Neutrophil (primary cell): ENCODE measurements at regions not wholly inside any gene's neighbourhood (a gene's known extent, or its start where the extent isn't known, plus 50 kb on each side); places are given as distances from the start of the nearest gene placed in this dataset.

ENCODE experiments used
- H3K27ac ChIP-seq: fragments of 200-600 bp; sonication (generic); 2 replicates; pipeline ENCODE4 v1.5.1; 2016; ENCODE audit warnings: mild to moderate bottlenecking, moderate library complexity
- H3K27me3 ChIP-seq: fragments of 200-600 bp; sonication (generic); 2 replicates; pipeline ENCODE4 v1.6.0; 2016; ENCODE audit warnings: mild to moderate bottlenecking
- H3K36me3 ChIP-seq: fragments of 200-600 bp; sonication (generic); 2 replicates; pipeline ENCODE4 v1.5.1; 2017
- H3K4me1 ChIP-seq, 2 experiments: fragments of 200-600 bp in 1 of 2; sonication (generic) in 1 of 2; 1 replicate in 1 of 2; 2 replicates in 1 of 2; pipeline versions ENCODE4 v1.5.1 to v1.6.1; 2013 to 2016; ENCODE audit warnings: low read depth in 1 of 2, low read length in 1 of 2, mild to moderate bottlenecking in 1 of 2, moderate library complexity in 1 of 2; ENCODE audit not compliant: control insufficient read depth in 1 of 2, insufficient read depth in 1 of 2
- H3K4me3 ChIP-seq, 2 experiments: fragments of 200-600 bp in 1 of 2; sonication (generic) in 1 of 2; 1 replicate in 1 of 2; 2 replicates in 1 of 2; pipeline ENCODE4 v1.5.1; 2013 to 2016; ENCODE audit warnings: low read depth in 1 of 2, low read length in 1 of 2, mild to moderate bottlenecking in 1 of 2, moderate library complexity in 1 of 2
- H3K9me3 ChIP-seq: fragments of 200-600 bp; sonication (generic); 2 replicates; pipeline ENCODE4 v1.5.1; 2016
- CTCF ChIP-seq: fragments of 200-600 bp; sonication (generic); IDR thresholded peaks from 2 replicates; pipeline ENCODE4 v1.5.1; 2016; ENCODE audit warnings: antibody characterized with exemption

- Histone ChIP-seq H3K27me3 (no peaks in the 10 kb centered on the region), H3K36me3 (no peaks in the 10 kb centered on the region), H3K4me3 (no peak overlapping the region), H3K27ac (no peak overlapping the region), H3K4me1 (no peaks in the 10 kb centered on the region), H3K9me3 (no peaks in the 10 kb centered on the region)
- TF ChIP-seq CTCF = no peak
These were observed 732.4 kb downstream of the IPMK start for GRCh38 chr10:57535306-57535705.

GRCh38 chr10:57513637-57514036 is 754.1 kb downstream of the IPMK start:
- no peaks in the 10 kb centered on the region for H3K36me3 ChIP-seq
- no peaks in the 10 kb centered on the region for H3K4me1 ChIP-seq
- H3K4me3 ChIP-seq = no peak overlapping the region
- H3K27me3 ChIP-seq = no peaks in the 10 kb centered on the region
- no peaks in the 10 kb centered on the region for H3K9me3 ChIP-seq
- H3K27ac ChIP-seq = no peak overlapping the region
- no peak for TF ChIP-seq CTCF

GRCh38 chr10:57507788-57508187 is 759.9 kb downstream of the IPMK start:
- Histone ChIP-seq H3K27ac (no peak overlapping the region), H3K9me3 (no peaks in the 10 kb centered on the region), H3K36me3 (no peaks in the 10 kb centered on the region), H3K4me3 (no peak overlapping the region), H3K27me3 (no peaks in the 10 kb centered on the region), H3K4me1 (no peaks in the 10 kb centered on the region)
- no peak for TF ChIP-seq CTCF

- H3K9me3 ChIP-seq = no peaks in the 10 kb centered on the region
- H3K27me3 ChIP-seq = no peaks in the 10 kb centered on the region
- TF ChIP-seq CTCF = no peak
- H3K4me3 ChIP-seq = no peak overlapping the region
- no peak overlapping the region for H3K27ac ChIP-seq
- no peaks in the 10 kb centered on the region for H3K36me3 ChIP-seq
- no peaks in the 10 kb centered on the region for H3K4me1 ChIP-seq
These were observed 761.1 kb downstream of the IPMK start for GRCh38 chr10:57506414-57507094.

- no peak overlapping the region for H3K27ac ChIP-seq
These were observed 773.2 kb downstream of the IPMK start for GRCh38 chr10:57494486-57494885.

More at GRCh38 chr10:57494486-57494885, 773.2 kb downstream of the IPMK start:
- no peak for TF ChIP-seq CTCF
- Histone ChIP-seq H3K4me1 (no peaks in the 10 kb centered on the region), H3K9me3 (no peaks in the 10 kb centered on the region), H3K36me3 (no peaks in the 10 kb centered on the region), H3K4me3 (no peak overlapping the region), H3K27me3 (no peaks in the 10 kb centered on the region)
